ENCODE measurements at regions not wholly inside any gene's neighbourhood (a gene's known extent, or its start where the extent isn't known, plus 50 kb on each side); places are given as distances from the start of the nearest gene placed in this dataset.

- TF ChIP-seq ZNF462 (CRISPR knock-in tag; IDR thresholded peaks at IDR 0.05): no peak
- no peak for TF ChIP-seq JUNB (IDR thresholded peaks at IDR 0.05; ENCODE audit: unreplicated experiment)
- TF ChIP-seq ZNF331 (CRISPR knock-in tag; IDR thresholded peaks at IDR 0.05; ENCODE audit: low read depth): no peak
These were observed 103.1 kb upstream of the CFAP20DC start (continued) for GRCh38 chr3:59152943-59153342.

- no peak overlapping the region for H3K27ac ChIP-seq (ENCODE audit: low read depth)
- H3K9me2 ChIP-seq (ENCODE audit: insufficient read depth): peaks cover 5% of the 10 kb centered on the region; the same call in 1 of the 2 replicates
- peaks cover 10% of the 10 kb centered on the region; the same call in 2 of the 3 replicates for H3K36me3 Mint-ChIP-seq (ENCODE audit: low read depth)
- no peaks in the 10 kb centered on the region for H3F3A ChIP-seq (replicated peaks; ENCODE audit: low read depth)
- H3K4me1 Mint-ChIP-seq: peaks cover 10% of the 10 kb centered on the region
- H3K27ac Mint-ChIP-seq: no peak overlapping the region
- no peaks in the 10 kb centered on the region for H3K27me3 Mint-ChIP-seq (ENCODE audit: insufficient read depth, low read depth, poor library complexity)
- peak overlapping the region; percentile 31; the same call in 1 of the 2 replicates for H3K4me3 ChIP-seq
- peaks cover 18% of the 10 kb centered on the region for H3K9me3 Mint-ChIP-seq
- H2AFZ ChIP-seq: peak overlapping the region; percentile 93
- no peaks in the 10 kb centered on the region for H4K20me1 ChIP-seq (replicated peaks; ENCODE audit: insufficient read depth)
- TF ChIP-seq ZNF114 (CRISPR knock-in tag; IDR thresholded peaks at IDR 0.05): no peak
- no peak for TF ChIP-seq CTCF (conservative IDR thresholded peaks at IDR 0.05; ENCODE audit: low read depth in 2 of 2)
- no peaks in the 10 kb centered on the region for H3K79me2 ChIP-seq (replicated peaks; ENCODE audit: insufficient read depth)
- H3K36me3 ChIP-seq (ENCODE audit: insufficient read depth): no peaks in the 10 kb centered on the region
- peaks cover 10% of the 10 kb centered on the region for H3K4me1 ChIP-seq (ENCODE audit: insufficient read depth)
- peak overlapping the region; percentile 64 for H3K4me2 ChIP-seq
- DNase-seq (ENCODE audit: low spot score): peak; percentile 68
- no peaks in the 10 kb centered on the region for H3K27me3 ChIP-seq (ENCODE audit: insufficient read depth)
- peak; percentile 76 for ATAC-seq
- H3K4me3 Mint-ChIP-seq: no peak overlapping the region
These were observed 100.2 kb upstream of the CFAP20DC start for GRCh38 chr3:59150039-59150438.
